NT2/D1 (cell line): ENCODE measurements at regions not wholly inside any gene's neighbourhood (a gene's known extent, or its start where the extent isn't known, plus 50 kb on each side); places are given as distances from the start of the nearest gene placed in this dataset.

Experiments
- DNase-seq: peaks from one replicate; pipeline ENCODE4 v3.0.0-alpha.2; 2011; ENCODE audit warnings: low read depth, low spot score
- H3K27me3 ChIP-seq: 2 replicates; pipeline ENCODE4 v1.6.0; 2011; ENCODE audit warnings: mild to moderate bottlenecking; ENCODE audit not compliant: insufficient read length, insufficient read depth
- H3K36me3 ChIP-seq: 2 replicates; pipeline ENCODE4 v1.6.1; 2011; ENCODE audit warnings: mild to moderate bottlenecking, low read length, mixed read lengths; ENCODE audit not compliant: insufficient read depth, insufficient read length
- H3K4me1 ChIP-seq: 2 replicates; pipeline ENCODE4 v1.5.1; 2011; ENCODE audit not compliant: insufficient read depth, insufficient read length
- H3K4me3 ChIP-seq: 2 replicates; pipeline ENCODE4 v1.5.1; 2011; ENCODE audit warnings: low read depth; ENCODE audit not compliant: insufficient read length
- H3K9ac ChIP-seq: 2 replicates; pipeline ENCODE4 v1.6.0; 2011; ENCODE audit warnings: low read depth; ENCODE audit not compliant: insufficient read length
- H3K9me3 ChIP-seq: 2 replicates; pipeline ENCODE4 v1.5.1; 2011; ENCODE audit warnings: mild to moderate bottlenecking, low read length; ENCODE audit not compliant: insufficient read depth
- SUZ12 ChIP-seq: IDR thresholded peaks from 2 replicates; pipeline ENCODE4 v1.6.1; 2011; ENCODE audit not compliant: insufficient read length, insufficient read depth; ENCODE audit errors: extremely low read depth
- YY1 ChIP-seq: IDR thresholded peaks from 2 replicates; pipeline ENCODE4 v1.6.1; 2011; ENCODE audit not compliant: insufficient read length, insufficient read depth
- ZNF274 ChIP-seq: IDR thresholded peaks from 2 replicates; pipeline ENCODE4 v1.6.1; 2011; ENCODE audit warnings: mild to moderate bottlenecking, low read depth, low read length

GRCh38 chr2:53473775-53474311 is 293.8 kb upstream of the CHAC2 start:
- Histone ChIP-seq H3K36me3 (no peaks in the 10 kb centered on the region), H3K27me3 (no peaks in the 10 kb centered on the region), H3K9ac (no peak overlapping the region), H3K4me1 (no peaks in the 10 kb centered on the region), H3K9me3 (no peaks in the 10 kb centered on the region), H3K4me3 (no peak overlapping the region)
- DNase-seq, result no peak
- TF ChIP-seq YY1, result no peak
- TF ChIP-seq ZNF274, result no peak
- TF ChIP-seq SUZ12, result no peak

GRCh38 chr2:53473236-53473635 is 294.4 kb upstream of the CHAC2 start:
- Histone ChIP-seq H3K4me3 (no peak overlapping the region), H3K36me3 (no peaks in the 10 kb centered on the region), H3K4me1 (no peaks in the 10 kb centered on the region), H3K9ac (no peak overlapping the region), H3K9me3 (no peaks in the 10 kb centered on the region), H3K27me3 (no peaks in the 10 kb centered on the region)
- no peak for DNase-seq
- TF ChIP-seq ZNF274 (no peak), YY1 (no peak), SUZ12 (no peak)

- Histone ChIP-seq H3K4me3 (no peak overlapping the region), H3K4me1 (no peaks in the 10 kb centered on the region), H3K9ac (no peak overlapping the region), H3K27me3 (no peaks in the 10 kb centered on the region), H3K36me3 (no peaks in the 10 kb centered on the region), H3K9me3 (no peaks in the 10 kb centered on the region)
- DNase-seq, result no peak
- no peak for TF ChIP-seq SUZ12
- TF ChIP-seq YY1, result no peak
- no peak for TF ChIP-seq ZNF274
These were observed 300.0 kb upstream of the CHAC2 start for GRCh38 chr2:53467467-53468180.

- Histone ChIP-seq H3K36me3 (no peaks in the 10 kb centered on the region), H3K9ac (no peak overlapping the region), H3K4me1 (no peaks in the 10 kb centered on the region), H3K4me3 (no peak overlapping the region), H3K9me3 (no peaks in the 10 kb centered on the region), H3K27me3 (no peaks in the 10 kb centered on the region)
- DNase-seq, result no peak
- no peak for TF ChIP-seq ZNF274
- no peak for TF ChIP-seq YY1
- no peak for TF ChIP-seq SUZ12
These were observed 303.5 kb upstream of the CHAC2 start for GRCh38 chr2:53463806-53464726.

GRCh38 chr2:53460937-53461336 is 306.7 kb upstream of the CHAC2 start:
- Histone ChIP-seq H3K27me3 (no peaks in the 10 kb centered on the region), H3K9me3 (no peaks in the 10 kb centered on the region; the same call in 1 of the 2 replicates), H3K4me1 (no peaks in the 10 kb centered on the region), H3K9ac (no peak overlapping the region), H3K36me3 (no peaks in the 10 kb centered on the region), H3K4me3 (no peak overlapping the region)
- no peak for DNase-seq
- TF ChIP-seq SUZ12, result no peak
- TF ChIP-seq YY1, result no peak
- TF ChIP-seq ZNF274, result no peak

- Histone ChIP-seq H3K27me3 (no peaks in the 10 kb centered on the region), H3K9me3 (no peaks in the 10 kb centered on the region; the same call in 1 of the 2 replicates), H3K4me1 (no peaks in the 10 kb centered on the region), H3K4me3 (no peak overlapping the region), H3K9ac (no peak overlapping the region), H3K36me3 (no peaks in the 10 kb centered on the region)
- TF ChIP-seq SUZ12 (no peak), ZNF274 (no peak), YY1 (no peak)
- no peak for DNase-seq
These were observed 307.3 kb upstream of the CHAC2 start for GRCh38 chr2:53460347-53460746.

GRCh38 chr2:53455094-53455493 is 312.5 kb upstream of the CHAC2 start:
- Histone ChIP-seq H3K36me3 (no peaks in the 10 kb centered on the region), H3K4me3 (no peak overlapping the region), H3K27me3 (no peaks in the 10 kb centered on the region), H3K9me3 (no peaks in the 10 kb centered on the region; the same call in 1 of the 2 replicates), H3K4me1 (no peaks in the 10 kb centered on the region), H3K9ac (no peak overlapping the region)
- DNase-seq, result no peak
- TF ChIP-seq YY1, result no peak
- TF ChIP-seq SUZ12, result no peak
- TF ChIP-seq ZNF274, result no peak
